Astrocyte (in vitro differentiated cells and primary cell): ENCODE measurements at regions not wholly inside any gene's neighbourhood (a gene's known extent, or its start where the extent isn't known, plus 50 kb on each side); places are given as distances from the start of the nearest gene placed in this dataset.

Experiments used
- CTCF ChIP-seq: IDR thresholded peaks from 2 replicates; pipeline ENCODE4 v1.5.1; 2011; ENCODE audit warnings: low read depth, mild to moderate bottlenecking, inconsistent platforms, low read length, moderate library complexity; ENCODE audit not compliant: insufficient read depth
- EZH2 ChIP-seq: IDR thresholded peaks from 2 replicates; pipeline ENCODE4 v1.6.1; 2012; ENCODE audit warnings: mild to moderate bottlenecking, low read length, inconsistent platforms; ENCODE audit not compliant: insufficient read depth

- no peak for TF ChIP-seq CTCF
- no peak for TF ChIP-seq EZH2
Measured at GRCh38 chrX:102784550-102784949, 64.0 kb downstream of the GPRASP3 start.
